NCI-H1694 (cell line): ENCODE measurements at regions not wholly inside any gene's neighbourhood (a gene's known extent, or its start where the extent isn't known, plus 50 kb on each side); places are given as distances from the start of the nearest gene placed in this dataset.
"Not testable (repeated sequence)": the region's sequence is repeated elsewhere in the genome, so short reads cannot be mapped to it uniquely, and the experiment has no call there.

Source experiments
- DNase-seq: peaks from one replicate; lab custom pipeline; 2025; lab: John Stamatoyannopoulos, UW

DNA sequence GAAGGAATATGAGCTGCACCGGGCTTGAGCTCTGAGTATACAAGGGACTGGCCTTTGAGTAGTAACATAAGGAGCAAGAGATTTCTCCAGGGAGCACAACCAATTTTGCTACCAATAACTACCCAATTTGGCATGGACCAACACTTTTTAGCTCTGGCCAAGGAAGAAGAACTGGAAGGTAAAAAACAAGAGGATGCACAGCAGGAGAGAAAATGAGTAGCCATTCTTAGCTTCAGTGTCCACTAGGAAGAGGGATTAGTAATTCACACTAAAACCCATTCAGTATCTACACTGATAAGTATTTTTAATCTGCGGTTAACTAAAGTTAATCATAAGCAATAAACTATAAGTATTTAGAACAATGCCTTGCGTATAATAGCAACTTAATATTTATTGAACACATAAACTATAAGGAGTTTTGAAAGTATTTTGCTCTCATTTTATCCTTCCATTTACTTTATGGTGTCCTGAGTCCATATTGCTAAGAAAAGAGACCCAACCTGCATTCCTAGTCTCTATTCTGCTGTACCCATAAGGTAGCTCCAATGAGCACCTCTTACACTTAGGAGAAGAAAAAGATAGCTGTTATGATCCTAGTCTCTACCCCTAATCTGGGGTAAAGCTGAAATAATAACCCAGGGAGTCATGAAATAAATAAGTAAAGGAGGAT lies 268.9 kb downstream of the IGSF11 start:
- no peak for DNase-seq

DNA sequence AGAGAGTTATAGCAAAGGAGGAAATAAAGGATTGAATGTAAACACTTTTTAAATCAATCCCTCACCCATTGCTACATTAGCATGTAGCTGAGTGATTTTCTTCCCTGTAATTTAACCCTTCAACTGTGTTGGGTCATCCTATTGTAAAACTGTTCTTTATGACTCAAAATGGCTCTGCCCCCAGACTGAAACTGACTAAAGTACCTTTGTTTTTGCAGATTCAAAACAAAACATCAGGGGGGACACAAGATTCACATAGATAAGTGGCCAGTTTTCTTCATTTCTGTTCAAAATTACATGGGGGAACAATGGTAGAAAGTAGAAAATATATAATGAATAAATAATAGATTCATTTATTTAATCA lies 268.4 kb downstream of the IGSF11 start:
- no peak for DNase-seq

DNA sequence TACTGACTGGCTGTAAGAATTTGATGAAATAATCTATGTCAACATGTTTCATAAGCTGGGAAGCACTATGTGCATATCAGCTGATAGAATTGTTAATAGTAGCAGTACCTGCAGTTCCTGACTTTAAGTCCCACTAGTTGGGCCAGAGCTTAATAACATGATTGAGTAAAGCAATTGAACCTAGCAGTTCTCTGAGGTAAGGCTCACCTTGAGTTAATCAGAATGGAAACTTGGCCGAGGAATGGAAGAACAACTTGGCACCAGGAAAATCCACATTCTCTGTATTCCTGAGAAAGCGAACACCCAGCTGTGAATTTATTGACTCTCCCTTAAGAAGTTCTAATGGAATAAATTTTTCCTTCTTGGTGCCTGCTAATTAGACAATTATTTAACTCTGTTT lies 262.6 kb downstream of the IGSF11 start:
- no peak for DNase-seq

DNA sequence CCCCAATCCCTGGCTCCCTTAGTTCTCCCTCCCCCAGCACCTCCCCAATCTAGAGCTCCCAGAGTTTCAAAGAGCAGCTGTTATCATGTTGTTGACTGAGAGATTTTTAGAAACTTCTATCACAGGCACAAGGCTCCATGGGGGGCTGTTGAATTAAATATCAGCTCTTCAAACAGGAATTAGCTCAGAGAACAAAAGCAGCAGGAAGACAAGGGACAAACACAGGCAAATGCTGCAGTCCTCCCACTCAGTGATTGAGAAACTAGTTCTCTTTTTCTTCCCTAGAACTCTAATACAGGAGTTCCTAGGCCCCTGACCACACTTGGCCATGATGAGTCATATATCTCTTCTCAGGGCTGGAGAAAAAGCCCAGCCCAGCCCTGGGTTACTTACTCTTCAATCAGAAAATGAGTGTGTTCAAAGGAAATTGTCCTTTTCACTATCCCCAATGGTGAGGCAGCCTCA lies 262.1 kb downstream of the IGSF11 start:
- DNase-seq: no peak

DNA sequence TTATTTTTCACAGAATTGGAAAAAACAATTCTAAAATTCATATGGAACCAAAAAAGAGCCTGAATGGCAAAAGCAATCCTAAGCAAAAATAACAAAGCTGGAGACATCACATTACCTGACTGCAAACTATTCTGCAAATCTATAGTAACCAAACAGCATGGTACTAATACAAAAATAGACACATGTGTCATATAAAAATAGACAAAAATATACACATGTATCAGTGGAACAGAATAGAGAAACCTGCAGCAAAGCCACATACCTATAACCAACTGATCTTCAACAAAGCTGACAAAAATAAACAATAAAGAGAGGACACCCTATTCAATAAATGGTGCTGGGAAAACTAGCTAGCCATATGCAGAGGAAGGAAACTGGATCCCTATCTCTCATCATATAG lies 259.6 kb downstream of the IGSF11 start:
- no peak for DNase-seq

DNA sequence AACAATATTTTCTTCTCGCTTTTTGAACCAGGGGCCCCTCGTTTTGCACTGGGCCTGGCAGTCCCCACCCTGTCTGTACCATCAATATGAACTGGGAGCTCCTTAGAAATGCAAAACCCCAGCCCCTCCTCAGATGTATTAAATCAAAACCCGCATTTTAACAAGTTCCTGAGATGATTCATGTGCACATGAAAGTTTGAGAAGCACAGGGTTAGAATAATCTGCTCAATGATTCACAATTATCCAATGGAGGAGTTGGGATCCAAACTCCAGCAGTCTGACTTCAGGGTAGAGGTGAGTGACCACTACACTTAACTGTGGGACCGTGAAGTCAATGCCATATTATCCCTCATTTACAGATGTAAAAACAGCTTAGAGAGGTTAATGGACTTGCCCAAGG lies 256.4 kb downstream of the IGSF11 start:
- DNase-seq: no peak

DNA sequence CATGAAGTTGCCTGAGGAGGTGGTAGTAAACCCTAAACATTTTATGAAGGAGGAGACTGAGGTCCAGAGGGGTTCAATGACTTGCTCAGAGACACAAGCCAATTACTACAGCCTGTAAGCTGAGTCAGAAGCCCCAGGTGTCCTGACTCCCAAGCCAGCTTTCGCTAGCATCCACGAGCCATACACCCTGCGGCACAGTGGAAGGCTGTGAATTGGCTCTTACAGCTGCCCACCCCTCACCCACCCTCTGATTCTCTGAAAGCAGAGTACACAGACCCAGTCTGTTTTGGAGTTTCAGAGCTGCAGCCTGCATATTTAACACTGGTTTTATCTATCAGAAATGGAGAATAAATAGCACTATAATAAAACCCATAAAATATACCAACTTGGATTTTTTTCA lies 253.4 kb downstream of the IGSF11 start:
- no peak for DNase-seq

DNA sequence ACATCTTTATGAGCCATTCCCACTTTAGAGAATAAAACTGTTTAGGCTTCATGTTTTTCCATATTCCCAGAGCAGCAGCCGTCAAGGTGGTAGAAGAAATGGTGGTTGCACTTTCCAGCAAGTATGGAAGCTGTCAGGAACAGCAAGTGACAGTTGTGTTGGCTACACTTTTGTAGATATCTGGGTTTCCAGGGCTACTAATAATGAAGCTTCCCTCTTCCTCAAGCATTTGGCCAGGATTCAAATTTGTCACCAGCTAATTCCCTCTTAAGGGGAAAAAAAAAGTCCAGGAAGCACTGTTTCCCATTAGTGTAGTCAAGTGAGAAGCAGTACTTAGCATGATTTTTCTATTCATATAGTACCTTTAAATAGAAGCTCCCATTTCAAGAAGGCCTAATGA lies 252.8 kb downstream of the IGSF11 start:
- DNase-seq: no peak

DNA sequence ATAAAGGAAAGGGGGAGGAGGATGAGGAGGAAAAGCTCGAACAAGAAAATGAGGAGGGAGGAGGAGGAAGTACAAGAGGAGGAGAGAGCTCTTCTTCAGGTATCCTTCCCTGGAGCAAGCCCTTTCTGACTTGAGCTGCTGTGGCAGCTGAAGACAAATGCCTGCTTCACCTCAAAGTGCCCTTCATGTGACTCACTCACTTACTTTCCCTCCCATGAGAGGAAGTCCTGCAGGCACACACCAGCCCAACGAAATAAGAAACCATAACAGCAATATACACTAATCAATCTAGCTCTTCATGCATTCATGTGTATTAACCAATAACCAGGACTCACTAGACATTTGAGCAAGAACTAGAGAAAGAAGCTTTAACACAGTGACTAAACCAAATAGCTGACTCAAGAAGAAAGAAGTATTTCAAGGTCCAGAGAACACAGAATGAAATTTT lies 251.9 kb downstream of the IGSF11 start:
- no peak for DNase-seq

DNA sequence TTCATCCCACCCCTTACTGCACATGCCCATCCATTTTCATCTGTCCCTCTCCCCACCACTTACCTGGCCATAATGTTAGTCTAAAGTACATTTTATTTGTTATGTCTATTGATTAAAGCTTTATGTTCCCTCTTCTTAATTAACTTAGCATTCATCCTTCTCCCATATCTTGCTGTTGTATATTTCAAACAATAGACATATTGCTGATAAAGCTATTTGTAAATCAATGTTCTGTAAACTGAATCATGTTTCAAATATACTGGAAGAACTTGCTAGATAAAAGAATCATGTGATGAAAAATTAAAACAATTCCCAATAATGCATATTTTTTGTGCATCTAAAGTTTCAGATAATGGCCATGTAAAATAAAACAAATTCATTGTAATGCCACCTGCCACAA lies 249.2 kb downstream of the IGSF11 start:
- no peak for DNase-seq

DNA sequence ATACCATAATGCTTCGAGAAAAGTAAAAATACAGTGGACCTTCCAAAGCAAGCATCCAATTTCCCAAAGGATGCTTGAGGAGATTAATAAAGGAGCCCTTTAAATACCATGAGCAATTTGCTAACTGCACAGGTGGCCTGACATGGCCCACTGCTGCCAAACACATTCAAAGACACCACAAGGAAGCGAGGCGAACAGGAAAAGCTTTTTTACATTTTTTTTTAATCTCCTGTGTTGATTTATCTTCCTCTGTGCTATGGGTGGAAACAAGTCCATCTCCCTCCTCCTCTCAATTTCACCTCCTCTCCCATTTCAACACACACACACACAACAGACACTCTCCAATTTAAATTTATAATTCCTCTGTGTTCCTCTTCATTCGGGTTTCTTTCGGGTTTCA lies 243.4 kb downstream of the IGSF11 start:
- DNase-seq: no peak

DNA sequence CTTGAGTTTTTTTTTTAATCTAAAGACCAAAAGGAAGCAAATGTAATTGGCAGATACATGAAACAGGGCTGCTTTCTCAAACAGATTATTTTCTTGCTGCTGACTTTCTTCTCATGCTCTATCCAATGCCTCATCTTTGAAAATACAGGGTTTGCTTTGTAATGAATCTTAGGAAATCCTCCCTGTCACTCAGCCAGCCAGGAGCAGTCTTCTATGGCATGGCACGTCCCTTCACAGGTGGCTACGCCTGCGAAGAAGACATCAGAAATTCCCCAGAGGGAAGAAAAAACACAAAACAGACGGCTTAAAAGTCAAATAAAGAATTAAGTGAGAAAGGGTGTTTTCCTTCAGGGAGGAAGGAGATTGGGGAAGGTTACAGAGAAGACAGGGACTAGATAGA lies 242.5 kb downstream of the IGSF11 start:
- no peak for DNase-seq

DNA sequence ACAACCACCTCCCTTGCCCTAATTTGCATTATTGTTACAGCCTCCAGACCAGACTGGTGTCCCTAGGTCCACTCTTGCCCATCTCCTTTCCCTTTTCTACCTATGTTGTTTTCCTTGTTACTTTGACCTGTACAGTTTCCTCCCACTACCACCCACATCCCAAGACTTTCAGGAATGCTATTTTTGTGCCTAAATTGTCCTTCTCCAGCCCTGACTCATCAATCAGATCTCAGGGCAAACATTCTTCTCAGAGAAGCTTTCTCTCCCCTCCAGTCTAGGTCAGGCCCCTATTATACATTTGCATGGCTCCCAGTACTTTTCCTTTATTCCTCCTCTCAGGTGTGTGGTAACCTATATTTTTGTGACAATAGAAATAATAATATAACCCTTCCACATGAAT lies 241.5 kb downstream of the IGSF11 start:
- no peak for DNase-seq

DNA sequence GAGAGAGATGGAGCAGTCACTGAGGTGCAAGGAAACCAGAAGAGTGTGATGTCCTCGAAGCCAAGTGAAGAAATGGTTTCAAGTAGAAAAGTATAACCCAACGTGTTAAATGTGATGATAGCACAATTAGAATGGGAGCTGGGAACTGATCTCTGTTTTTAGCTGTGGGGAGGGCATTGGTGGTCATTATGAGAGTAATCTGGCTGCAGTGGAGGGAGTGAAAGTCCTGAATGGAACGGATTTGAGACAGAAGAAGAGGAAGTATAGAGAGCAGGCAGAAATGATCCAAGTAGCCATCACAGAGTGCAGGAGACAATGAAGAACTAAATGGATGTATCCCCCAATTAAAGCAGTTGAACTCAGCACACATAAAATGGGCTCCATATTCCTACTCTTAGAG lies 235.3 kb downstream of the IGSF11 start:
- DNase-seq: no peak

DNA sequence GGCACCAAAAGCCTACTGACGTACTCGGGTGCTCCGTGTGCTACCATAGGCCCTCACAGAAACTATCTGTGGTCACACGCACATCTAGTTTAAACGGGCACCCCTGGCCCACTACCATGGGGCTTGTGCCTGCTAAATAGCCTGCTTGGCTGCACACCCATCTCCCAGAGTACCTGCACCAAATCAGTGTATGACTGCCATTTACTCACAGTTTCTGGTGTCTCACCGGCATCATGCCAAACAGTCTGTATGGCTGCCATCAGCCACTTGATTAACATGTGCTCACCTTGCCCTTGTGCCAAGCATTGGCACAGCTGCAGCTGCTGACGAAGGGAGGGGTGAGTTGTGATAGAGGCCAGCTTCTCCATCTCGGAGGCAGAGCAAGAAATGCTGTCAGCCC lies 232.7 kb downstream of the IGSF11 start:
- peak; percentile 56 for DNase-seq

DNA sequence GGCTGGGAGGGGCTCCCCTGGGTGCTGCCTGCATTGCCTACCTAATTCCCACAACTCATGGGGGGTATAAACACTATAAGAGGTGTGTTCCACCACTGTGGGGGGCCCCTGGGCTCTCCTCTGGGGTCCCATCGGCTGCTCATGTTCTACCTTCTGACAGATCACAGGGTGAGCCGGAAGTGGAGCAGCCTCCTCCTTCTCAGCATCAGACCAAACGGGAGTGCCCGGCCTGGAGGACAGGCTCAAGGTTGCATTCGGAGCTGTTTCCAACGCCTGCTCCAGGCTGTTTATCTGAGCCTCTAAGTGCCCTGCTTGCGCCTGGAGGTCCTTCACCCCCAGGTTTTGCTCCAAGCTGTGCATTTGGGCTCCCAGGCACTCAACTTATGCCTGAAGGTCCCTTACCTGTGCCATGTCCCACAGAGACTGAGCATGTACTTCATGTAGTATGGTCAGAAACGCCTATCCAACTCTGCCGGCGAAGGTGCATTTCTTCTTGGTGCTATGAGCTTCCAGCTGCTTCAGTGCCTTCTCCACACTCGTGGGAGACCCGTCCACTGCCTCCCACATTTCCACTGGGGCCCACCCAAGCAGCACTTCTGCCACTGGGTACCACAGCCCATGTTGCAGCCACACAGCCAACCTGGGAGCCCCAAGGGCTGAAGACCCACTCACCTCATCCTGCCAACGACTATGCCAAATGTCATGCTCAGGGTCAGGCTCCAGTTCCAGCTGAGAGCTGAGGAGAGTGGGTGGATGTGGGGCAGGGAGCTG lies 232.1 kb downstream of the IGSF11 start:
- no peak for DNase-seq

DNA sequence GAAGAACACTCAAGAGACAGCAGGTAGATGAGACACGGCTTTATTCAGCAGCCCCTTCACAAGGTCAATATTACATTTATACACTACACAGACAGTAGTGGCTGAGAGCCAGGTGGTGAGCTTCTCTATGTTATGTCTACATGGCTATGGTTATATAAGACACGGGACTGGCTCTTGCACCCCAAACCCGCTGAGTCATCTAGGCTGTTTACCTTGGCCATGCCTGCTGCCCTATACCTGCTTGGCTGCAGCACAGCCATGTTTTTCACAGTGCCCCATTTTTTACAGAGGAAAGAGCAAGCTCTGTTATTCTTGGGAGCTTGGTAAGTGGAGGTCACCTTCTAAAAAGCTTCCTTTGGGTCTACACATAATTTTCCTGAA lies 231.6 kb downstream of the IGSF11 start:
- DNase-seq: no peak

DNA sequence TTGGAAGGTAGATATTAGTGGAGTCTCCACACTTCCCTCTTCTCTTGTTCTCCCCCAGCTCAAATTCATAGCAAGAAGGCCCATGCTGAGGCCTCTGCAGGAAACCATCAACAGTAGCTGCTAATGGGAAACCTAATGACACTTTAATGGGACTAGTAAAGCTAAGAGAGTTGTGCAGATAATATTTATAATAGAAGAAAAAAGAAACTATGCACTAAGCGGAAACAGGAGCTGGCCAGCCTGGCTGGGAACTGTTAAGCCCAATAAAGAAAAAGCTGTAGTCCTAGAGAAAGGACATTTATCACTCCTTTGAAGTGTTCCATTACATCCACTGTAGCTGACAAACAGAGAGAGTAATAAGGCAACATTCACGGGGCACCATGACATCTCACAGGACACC lies 229.6 kb downstream of the IGSF11 start:
- no peak for DNase-seq

DNA sequence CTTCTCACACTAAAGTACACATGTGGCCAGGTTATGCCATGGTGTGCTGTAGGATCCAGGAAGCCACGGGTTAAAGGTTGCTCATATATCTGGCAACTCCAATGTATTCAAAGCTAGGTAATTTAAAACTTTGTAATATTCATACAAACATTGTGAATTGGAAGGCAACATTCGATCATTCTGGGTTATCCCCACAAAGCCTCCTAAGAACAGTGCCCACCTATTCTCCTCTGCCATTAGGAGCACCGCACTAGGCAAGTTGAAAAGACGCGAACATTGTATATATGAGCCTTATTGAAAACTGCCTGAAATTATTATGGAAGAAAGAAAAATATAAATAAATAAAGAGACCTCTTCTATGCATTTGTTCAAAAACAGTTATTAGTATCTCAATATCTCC lies 228.2 kb downstream of the IGSF11 start:
- no peak for DNase-seq

DNA sequence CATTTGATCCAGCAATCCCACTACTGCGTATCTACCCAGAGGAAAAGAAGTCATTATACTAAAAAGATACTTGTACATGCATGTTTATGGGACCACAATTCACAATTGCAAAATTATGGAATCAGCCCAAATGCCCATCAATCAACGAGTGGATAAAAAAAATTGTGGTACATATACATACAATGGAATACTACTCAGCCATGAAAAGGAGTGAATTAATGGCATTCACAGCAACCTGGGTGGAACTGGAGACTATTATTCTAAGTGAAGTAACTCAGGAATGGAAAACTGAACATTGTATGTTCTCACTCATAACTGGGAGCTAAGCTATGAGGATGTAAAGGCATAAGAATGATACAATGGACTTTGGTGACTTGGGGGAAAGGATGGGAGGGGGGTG lies 227.3 kb downstream of the IGSF11 start:
- not testable (repeated sequence) for DNase-seq

DNA sequence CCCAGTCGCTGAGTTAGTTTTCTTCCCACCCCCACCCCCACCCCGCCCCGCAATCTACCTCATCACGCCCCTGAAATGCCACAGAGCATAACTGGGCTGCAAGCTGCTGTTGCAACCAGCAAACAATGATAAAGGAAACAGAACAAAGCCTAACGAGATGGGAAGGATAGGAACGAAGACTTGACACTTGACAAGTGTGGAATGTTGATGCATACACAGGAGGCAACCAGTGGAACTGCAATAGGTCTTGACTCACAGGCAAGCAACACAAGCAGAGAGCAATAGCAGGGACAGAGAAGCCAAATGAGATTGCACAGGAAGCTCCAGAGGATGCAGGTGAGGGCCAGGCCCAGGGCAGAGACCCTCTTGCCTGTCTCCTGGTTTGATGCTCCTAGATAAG lies 225.9 kb downstream of the IGSF11 start:
- no peak for DNase-seq

DNA sequence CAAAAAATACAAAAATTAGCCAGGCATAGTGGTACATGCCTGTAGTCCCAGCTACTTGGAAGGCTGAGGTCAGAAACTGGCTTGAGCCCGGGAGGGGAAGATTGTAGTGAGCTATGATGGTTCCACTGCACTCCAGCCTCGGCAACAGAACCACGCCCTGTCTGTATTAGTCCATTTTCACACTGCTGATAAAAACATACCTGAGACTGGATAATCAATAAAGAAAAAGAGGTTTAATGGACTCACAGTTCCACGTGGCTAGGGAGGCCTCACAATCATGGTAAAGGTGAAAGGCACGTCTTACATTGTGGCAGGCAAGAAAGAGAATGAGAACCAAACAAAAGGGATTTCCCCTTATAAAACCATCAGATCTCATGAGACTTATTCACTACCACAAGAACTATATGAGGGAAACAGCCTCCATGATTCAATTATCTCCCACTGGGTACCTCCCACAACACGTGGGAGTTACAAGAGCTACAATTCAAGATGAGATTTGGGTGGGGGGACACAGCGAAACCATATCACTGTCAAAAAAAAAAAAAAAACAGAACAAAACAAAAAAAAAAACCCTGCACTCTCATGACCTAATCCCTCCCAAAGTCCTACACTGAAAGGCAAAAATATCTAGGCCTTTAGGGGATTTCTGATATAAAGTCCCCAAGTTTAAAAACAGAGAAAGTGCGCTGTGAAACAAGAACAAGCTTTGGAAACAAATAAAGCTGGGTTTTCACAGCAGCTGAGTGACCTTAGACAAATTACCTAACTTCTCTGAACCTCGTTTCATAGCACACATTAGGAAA lies 224.7 kb downstream of the IGSF11 start:
- DNase-seq: no peak

DNA sequence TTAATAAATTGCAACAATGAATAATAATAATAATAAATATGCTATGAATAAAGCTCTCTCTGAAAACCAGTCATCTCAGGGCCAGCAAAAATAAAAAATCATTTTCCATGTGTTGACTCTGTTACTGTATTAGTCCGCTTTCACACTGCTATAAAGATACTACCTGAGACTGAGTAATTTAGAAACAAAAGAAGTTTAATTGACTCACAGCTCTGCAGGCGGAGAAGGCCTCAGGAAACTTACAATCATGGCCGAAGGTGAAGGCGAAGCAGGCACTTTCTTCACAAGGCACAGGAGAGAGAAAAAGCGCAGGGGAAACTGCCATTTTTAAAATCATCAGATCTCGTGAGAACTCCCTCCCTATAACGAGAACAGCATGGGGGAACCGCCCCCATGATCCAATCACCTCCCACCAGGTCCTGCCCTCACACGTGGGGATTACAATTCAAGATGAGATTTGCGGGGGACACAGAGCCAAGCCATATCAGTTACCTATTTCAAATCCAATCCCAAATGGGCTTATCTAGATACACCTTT lies 224.1 kb downstream of the IGSF11 start:
- no peak for DNase-seq
